Progenitor cell of endocrine pancreas (in vitro differentiated cells): ENCODE measurements at regions not wholly inside any gene's neighbourhood (a gene's known extent, or its start where the extent isn't known, plus 50 kb on each side); places are given as distances from the start of the nearest gene placed in this dataset.

ENCODE experiments used
- DNase-seq: peaks from one replicate; pipeline ENCODE4 v3.0.0; 2021; ENCODE audit warnings: low spot score; ENCODE audit not compliant: unreplicated experiment
- H3K27ac Mint-ChIP-seq: 2 replicates; pipeline ENCODE4 v1.8.0; 2021; ENCODE audit warnings: mild to moderate bottlenecking, moderate library complexity, mixed read lengths
- H3K27me3 Mint-ChIP-seq: 2 replicates; pipeline ENCODE4 v1.8.0; 2021; ENCODE audit warnings: mixed read lengths
- H3K36me3 Mint-ChIP-seq: 2 replicates; pipeline ENCODE4 v1.8.0; 2022; ENCODE audit warnings: mixed read lengths; ENCODE audit not compliant: insufficient read depth
- H3K4me1 Mint-ChIP-seq: 2 replicates; pipeline ENCODE4 v1.8.0; 2021; ENCODE audit warnings: low read depth, mixed read lengths
- H3K4me3 Mint-ChIP-seq: 2 replicates; pipeline ENCODE4 v1.8.0; 2021; ENCODE audit warnings: low read depth, mild to moderate bottlenecking, moderate library complexity, mixed read lengths
- H3K9me3 Mint-ChIP-seq: 2 replicates; pipeline ENCODE4 v1.8.0; 2021; ENCODE audit warnings: low read depth, mixed read lengths
- TF ChIP-seq, protein P1 (sequence below): fragments of 200-600 bp; sonication (generic); IDR thresholded peaks from one replicate; pipeline ENCODE4 v1.5.0; 2021; ENCODE audit warnings: antibody characterized with exemption, mild to moderate bottlenecking; ENCODE audit not compliant: unreplicated experiment

DNA sequence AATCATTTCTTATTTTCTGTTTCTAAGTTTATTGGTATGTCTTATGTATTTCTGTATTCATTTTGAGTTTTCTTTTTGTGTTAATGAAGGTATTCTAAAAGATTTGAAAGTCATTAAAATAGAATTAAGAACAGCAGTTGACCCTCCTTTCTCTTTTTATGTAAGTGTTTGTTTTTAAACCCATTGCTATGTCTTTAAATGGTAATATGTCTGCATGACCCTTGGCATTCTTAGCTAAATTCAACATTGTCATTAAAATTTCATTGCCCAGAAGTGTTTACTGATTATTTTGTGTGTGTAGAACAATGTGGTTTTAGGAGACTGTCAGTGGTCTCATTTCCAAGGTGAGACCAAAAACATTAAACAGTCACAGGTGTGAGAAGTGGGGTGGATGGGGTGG lies 197.8 kb downstream of the PCDH7 start:
- peaks cover 3% of the 10 kb centered on the region for H3K9me3 Mint-ChIP-seq
- no peak for DNase-seq
- H3K36me3 Mint-ChIP-seq: peaks cover 2% of the 10 kb centered on the region
- H3K4me1 Mint-ChIP-seq: peaks cover 7% of the 10 kb centered on the region
- H3K27me3 Mint-ChIP-seq: no peaks in the 10 kb centered on the region
- H3K4me3 Mint-ChIP-seq: no peak overlapping the region
- TF ChIP-seq, protein P1, sequence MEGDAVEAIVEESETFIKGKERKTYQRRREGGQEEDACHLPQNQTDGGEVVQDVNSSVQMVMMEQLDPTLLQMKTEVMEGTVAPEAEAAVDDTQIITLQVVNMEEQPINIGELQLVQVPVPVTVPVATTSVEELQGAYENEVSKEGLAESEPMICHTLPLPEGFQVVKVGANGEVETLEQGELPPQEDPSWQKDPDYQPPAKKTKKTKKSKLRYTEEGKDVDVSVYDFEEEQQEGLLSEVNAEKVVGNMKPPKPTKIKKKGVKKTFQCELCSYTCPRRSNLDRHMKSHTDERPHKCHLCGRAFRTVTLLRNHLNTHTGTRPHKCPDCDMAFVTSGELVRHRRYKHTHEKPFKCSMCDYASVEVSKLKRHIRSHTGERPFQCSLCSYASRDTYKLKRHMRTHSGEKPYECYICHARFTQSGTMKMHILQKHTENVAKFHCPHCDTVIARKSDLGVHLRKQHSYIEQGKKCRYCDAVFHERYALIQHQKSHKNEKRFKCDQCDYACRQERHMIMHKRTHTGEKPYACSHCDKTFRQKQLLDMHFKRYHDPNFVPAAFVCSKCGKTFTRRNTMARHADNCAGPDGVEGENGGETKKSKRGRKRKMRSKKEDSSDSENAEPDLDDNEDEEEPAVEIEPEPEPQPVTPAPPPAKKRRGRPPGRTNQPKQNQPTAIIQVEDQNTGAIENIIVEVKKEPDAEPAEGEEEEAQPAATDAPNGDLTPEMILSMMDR: no peak
- H3K27ac Mint-ChIP-seq: no peak overlapping the region

DNA sequence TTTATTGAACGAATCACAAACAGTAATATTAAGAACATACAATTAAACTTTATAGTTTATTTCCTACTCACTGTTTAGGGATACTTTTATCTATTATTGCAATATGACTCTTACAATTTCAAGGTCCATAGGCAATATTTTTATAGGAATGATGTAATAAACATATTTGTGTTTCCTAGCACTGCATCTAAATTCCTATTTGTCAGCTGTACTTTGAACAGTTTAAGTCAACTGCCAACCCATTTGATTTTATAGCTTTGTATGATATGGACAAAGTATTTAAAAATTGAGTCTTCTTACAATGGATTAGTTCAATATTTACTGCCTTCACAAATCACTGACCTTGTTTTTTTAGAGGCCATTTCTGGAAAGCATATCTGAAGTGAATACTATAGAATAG lies 199.3 kb downstream of the PCDH7 start:
- H3K36me3 Mint-ChIP-seq: peaks cover 2% of the 10 kb centered on the region
- H3K4me1 Mint-ChIP-seq: peaks cover 6% of the 10 kb centered on the region
- H3K4me3 Mint-ChIP-seq: no peak overlapping the region
- no peak overlapping the region for H3K27ac Mint-ChIP-seq
- no peaks in the 10 kb centered on the region for H3K27me3 Mint-ChIP-seq
- H3K9me3 Mint-ChIP-seq: peaks cover 3% of the 10 kb centered on the region
- DNase-seq: no peak
- TF ChIP-seq, protein P1: no peak

DNA sequence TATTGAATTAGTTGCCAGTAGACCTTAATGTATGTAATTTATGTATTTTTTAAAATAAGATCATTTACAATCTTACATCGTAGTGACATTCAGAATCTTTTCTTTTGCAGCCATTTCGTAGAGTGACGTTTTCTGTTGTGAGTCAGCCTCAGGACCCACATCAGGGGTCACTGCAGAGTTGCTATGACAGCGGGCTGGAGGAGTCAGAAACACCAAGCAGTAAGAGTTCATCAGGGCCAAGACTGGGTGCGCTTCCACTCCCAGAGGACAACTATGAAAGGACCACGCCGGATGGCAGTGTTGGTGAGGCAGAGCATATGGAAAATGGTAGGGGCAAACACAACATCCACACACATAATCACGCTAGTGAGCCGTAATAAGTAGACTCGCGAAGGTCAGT lies 199.9 kb downstream of the PCDH7 start:
- no peak for DNase-seq
- Mint-ChIP-seq H3K4me1 (peaks cover 6% of the 10 kb centered on the region), H3K27ac (no peak overlapping the region), H3K9me3 (peaks cover 3% of the 10 kb centered on the region), H3K36me3 (peaks cover 2% of the 10 kb centered on the region), H3K27me3 (no peaks in the 10 kb centered on the region), H3K4me3 (no peak overlapping the region)
- TF ChIP-seq, protein P1: no peak

DNA sequence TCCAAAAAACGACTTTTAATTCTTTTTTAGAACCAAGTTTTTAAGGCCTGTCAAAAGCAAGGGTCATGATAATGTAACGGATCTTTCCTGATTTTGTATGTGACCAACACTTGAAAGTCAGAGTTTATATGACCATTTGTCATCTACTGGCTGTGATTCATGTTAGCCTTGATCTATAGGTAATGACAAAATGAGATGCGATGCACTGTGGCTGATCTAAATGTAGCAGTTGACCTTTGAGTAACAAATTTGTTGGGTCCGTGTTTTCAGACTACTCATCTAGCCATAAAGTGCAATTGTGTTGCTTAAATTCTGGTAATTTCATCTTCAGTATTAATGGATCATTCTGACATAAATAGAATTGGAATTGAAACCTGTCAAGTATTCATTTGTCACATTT lies 202.5 kb downstream of the PCDH7 start:
- no peak for DNase-seq
- H3K9me3 Mint-ChIP-seq: peaks cover 3% of the 10 kb centered on the region
- TF ChIP-seq, protein P1: no peak
- peaks cover 9% of the 10 kb centered on the region for H3K4me1 Mint-ChIP-seq
- no peak overlapping the region for H3K4me3 Mint-ChIP-seq
- H3K36me3 Mint-ChIP-seq: peaks cover 2% of the 10 kb centered on the region
- no peaks in the 10 kb centered on the region for H3K27me3 Mint-ChIP-seq
- H3K27ac Mint-ChIP-seq: no peak overlapping the region

DNA sequence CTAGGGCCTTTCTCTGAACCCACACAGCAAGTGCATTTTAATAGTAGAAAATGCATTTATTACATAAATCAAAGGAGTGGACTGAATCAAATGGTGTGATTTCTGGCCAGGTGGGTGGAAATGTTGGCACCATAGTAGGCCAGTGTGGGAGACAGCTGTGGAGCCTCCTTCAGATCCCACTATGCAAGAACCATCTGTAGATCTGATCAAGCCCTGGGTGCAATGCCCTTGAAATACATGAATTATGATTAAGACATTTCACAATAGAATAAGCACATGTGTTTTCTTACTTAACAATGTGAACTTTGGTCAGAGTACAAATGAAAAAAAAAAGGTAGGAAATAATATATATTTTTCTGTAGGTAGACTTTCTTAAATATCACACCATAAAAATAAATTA lies 204.3 kb downstream of the PCDH7 start:
- Mint-ChIP-seq H3K36me3 (peaks cover 2% of the 10 kb centered on the region), H3K4me3 (no peak overlapping the region), H3K27me3 (no peaks in the 10 kb centered on the region), H3K27ac (no peak overlapping the region), H3K4me1 (peaks cover 7% of the 10 kb centered on the region), H3K9me3 (peaks cover 3% of the 10 kb centered on the region)
- DNase-seq: no peak
- TF ChIP-seq, protein P1: no peak
